ENCODE measurements at regions not wholly inside any gene's neighbourhood (a gene's known extent, or its start where the extent isn't known, plus 50 kb on each side); places are given as distances from the start of the nearest gene placed in this dataset.
"Not testable (repeated sequence)": the region's sequence is repeated elsewhere in the genome, so short reads cannot be mapped to it uniquely, and the experiment has no call there.

DNA sequence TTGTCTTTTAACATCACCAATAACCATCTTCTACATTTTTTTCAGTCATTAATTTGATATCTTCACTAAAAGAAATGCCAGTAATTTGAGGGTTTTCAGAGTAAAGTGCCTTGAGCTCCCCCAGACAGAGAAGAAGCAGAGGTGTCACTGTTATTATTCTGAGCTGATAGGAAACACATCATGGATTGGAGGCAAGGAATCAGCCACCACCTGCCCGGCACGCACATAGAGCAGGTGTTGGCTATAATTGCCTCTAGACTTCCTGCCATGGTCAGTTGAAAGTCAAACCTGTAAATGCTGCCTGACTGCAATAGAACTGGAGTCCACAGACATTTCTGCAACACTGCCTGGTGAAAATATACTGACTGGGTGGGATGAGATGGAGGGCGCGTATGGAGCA is 776.6 kb downstream of the UQCRFS1 start:
- Histone ChIP-seq H3K4me3 (no peak overlapping the region), H3K4me1 (replicated peaks; ENCODE audit: insufficient read depth) (no peaks in the 10 kb centered on the region), H3F3A (ENCODE audit: insufficient read depth, low read depth) (no peaks in the 10 kb centered on the region), H3K79me2 (ENCODE audit: low read depth) (no peaks in the 10 kb centered on the region), H3K9me2 (ENCODE audit: insufficient read depth) (no peaks in the 10 kb centered on the region), H3K27me3 (ENCODE audit: insufficient read depth, low read depth) (peaks cover 46% of the 10 kb centered on the region), H4K20me1 (ENCODE audit: insufficient read depth) (no peaks in the 10 kb centered on the region), H3K36me3 (ENCODE audit: low read depth) (no peaks in the 10 kb centered on the region), H3K4me2 (no peak overlapping the region), H3K9me3 (ENCODE audit: insufficient read depth, low read depth) (no peaks in the 10 kb centered on the region), H2AFZ (no peak overlapping the region), H3K27ac (no peak overlapping the region)
- TF ChIP-seq, protein P1, sequence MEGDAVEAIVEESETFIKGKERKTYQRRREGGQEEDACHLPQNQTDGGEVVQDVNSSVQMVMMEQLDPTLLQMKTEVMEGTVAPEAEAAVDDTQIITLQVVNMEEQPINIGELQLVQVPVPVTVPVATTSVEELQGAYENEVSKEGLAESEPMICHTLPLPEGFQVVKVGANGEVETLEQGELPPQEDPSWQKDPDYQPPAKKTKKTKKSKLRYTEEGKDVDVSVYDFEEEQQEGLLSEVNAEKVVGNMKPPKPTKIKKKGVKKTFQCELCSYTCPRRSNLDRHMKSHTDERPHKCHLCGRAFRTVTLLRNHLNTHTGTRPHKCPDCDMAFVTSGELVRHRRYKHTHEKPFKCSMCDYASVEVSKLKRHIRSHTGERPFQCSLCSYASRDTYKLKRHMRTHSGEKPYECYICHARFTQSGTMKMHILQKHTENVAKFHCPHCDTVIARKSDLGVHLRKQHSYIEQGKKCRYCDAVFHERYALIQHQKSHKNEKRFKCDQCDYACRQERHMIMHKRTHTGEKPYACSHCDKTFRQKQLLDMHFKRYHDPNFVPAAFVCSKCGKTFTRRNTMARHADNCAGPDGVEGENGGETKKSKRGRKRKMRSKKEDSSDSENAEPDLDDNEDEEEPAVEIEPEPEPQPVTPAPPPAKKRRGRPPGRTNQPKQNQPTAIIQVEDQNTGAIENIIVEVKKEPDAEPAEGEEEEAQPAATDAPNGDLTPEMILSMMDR (conservative IDR thresholded peaks at IDR 0.05), result no peak
- no peak for TF ChIP-seq EZH2 (IDR thresholded peaks at IDR 0.05; ENCODE audit: low read depth)
- intact Hi-C loops (cut with micrococcal nuclease; ENCODE audit: unreplicated experiment), result no loop called here
- BruUV-seq (replicated peaks), result no TSS peak
- DNase-seq, result no peak
- POLR2A ChIA-PET (ENCODE audit: unreplicated experiment), result no interaction called here
- CTCF ChIA-PET, result no interaction called here

DNA sequence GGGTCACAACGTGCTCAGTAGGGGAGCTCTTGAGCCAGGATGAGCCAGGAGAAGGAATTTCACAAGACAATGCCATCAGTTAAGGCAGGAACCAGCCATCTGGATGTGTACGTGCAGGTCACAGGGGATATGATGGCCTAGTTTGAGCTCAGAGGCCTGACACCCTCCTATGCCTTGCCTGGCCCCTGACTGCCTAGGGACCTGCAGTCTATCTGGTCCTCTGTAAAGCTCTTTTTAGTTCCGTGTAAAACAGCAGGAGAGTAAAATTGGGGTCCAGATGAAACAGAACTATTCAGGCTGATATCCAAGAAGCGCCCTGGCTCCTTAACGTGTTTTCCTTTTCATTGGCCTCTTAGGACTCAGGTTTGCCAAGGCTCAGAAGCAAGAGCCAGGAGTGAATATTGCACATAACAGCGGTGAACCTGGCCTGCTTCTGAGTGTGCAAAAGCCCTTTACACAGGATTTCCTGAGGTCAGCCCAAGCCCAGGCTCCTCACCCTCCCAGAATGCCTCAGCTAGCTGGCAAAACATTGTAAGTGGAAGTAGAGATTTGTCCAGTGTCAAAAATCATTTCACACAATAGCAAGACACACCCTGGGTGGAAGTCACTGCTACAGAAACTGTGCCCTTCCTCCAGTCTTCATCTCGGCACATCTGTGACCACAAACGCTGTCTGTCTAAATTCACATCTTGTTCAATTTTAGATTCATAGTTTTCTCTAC is 777.2 kb downstream of the UQCRFS1 start:
- intact Hi-C loops (cut with micrococcal nuclease; ENCODE audit: unreplicated experiment), result no loop called here
- no peak overlapping the region for H3K27ac ChIP-seq
- no peaks in the 10 kb centered on the region for H4K20me1 ChIP-seq (ENCODE audit: insufficient read depth)
- H3K9me2 ChIP-seq (ENCODE audit: insufficient read depth), result no peaks in the 10 kb centered on the region
- TF ChIP-seq, protein P1 (conservative IDR thresholded peaks at IDR 0.05), result no peak
- TF ChIP-seq EZH2 (IDR thresholded peaks at IDR 0.05; ENCODE audit: low read depth), result no peak
- no peak for DNase-seq
- no peaks in the 10 kb centered on the region for H3K9me3 ChIP-seq (ENCODE audit: insufficient read depth, low read depth)
- no peaks in the 10 kb centered on the region for H3K4me1 ChIP-seq (replicated peaks; ENCODE audit: insufficient read depth)
- no peaks in the 10 kb centered on the region for H3K36me3 ChIP-seq (ENCODE audit: low read depth)
- BruUV-seq (replicated peaks), result no TSS peak
- peaks cover 40% of the 10 kb centered on the region for H3K27me3 ChIP-seq (ENCODE audit: insufficient read depth, low read depth)
- CTCF ChIA-PET, result no interaction called here
- POLR2A ChIA-PET (ENCODE audit: unreplicated experiment), result no interaction called here
- no peaks in the 10 kb centered on the region for H3K79me2 ChIP-seq (ENCODE audit: low read depth)
- H3F3A ChIP-seq (ENCODE audit: insufficient read depth, low read depth), result no peaks in the 10 kb centered on the region
- H2AFZ ChIP-seq, result no peak overlapping the region
- no peak overlapping the region for H3K4me2 ChIP-seq
- no peak overlapping the region for H3K4me3 ChIP-seq

DNA sequence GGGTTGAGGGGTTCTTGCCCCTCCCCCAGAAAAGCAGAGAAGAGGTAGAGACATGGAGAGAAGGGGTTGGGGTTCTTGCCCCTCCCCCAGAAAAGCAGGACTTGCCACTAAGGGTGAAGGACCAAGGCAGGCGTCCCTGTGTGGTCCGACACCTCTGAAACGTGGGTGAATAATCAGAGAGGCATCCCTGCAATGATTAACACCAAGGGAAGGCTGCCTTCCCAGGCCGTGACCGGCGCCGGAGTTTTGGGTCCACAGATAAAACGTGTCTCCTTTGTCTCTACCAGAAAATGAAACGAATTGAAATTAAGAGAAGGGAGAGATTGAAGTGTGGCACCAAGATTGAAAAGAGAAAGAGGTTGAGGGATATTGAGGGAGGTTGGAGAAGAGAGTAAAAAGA is 778.2 kb downstream of the UQCRFS1 start:
- H3K4me2 ChIP-seq; H2AFZ ChIP-seq; POLR2A ChIA-PET (ENCODE audit: unreplicated experiment); H4K20me1 ChIP-seq (ENCODE audit: insufficient read depth); H3K27ac ChIP-seq; H3K9me2 ChIP-seq (ENCODE audit: insufficient read depth); H3F3A ChIP-seq (ENCODE audit: insufficient read depth, low read depth); BruUV-seq (replicated peaks); intact Hi-C loops (cut with micrococcal nuclease; ENCODE audit: unreplicated experiment); H3K4me1 ChIP-seq (replicated peaks; ENCODE audit: insufficient read depth); H3K4me3 ChIP-seq; H3K36me3 ChIP-seq (ENCODE audit: low read depth); H3K79me2 ChIP-seq (ENCODE audit: low read depth); CTCF ChIA-PET; H3K9me3 ChIP-seq (ENCODE audit: insufficient read depth, low read depth); DNase-seq: not testable (repeated sequence)
- peaks cover 40% of the 10 kb centered on the region for H3K27me3 ChIP-seq (ENCODE audit: insufficient read depth, low read depth)

DNA sequence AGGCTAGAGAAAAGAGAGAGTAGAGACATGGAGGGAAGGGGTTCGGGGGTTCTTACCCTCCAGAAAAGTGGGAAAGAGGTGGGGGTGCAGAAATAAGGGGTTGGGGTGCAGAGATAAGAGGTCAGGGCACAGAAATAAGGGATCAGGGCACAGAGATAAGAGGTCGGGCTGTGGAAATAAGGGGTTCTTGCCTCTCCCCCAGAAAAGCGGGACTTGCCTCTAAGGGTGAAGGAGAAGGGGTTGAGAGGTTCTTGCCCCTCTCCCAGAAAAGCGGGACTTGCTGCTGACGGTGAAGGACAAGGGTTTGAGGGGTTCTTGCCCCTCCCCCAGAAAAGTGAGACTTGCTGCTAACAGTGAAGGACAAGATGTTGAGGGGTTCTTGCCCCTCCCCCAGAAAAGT is 778.6 kb downstream of the UQCRFS1 start:
- H3K4me1 ChIP-seq (replicated peaks; ENCODE audit: insufficient read depth); H2AFZ ChIP-seq; H4K20me1 ChIP-seq (ENCODE audit: insufficient read depth); H3F3A ChIP-seq (ENCODE audit: insufficient read depth, low read depth); intact Hi-C loops (cut with micrococcal nuclease; ENCODE audit: unreplicated experiment); H3K79me2 ChIP-seq (ENCODE audit: low read depth); H3K4me2 ChIP-seq; H3K36me3 ChIP-seq (ENCODE audit: low read depth); DNase-seq; H3K9me2 ChIP-seq (ENCODE audit: insufficient read depth); H3K9me3 ChIP-seq (ENCODE audit: insufficient read depth, low read depth); H3K4me3 ChIP-seq; POLR2A ChIA-PET (ENCODE audit: unreplicated experiment); H3K27ac ChIP-seq; CTCF ChIA-PET; BruUV-seq (replicated peaks): not testable (repeated sequence)
- peaks cover 40% of the 10 kb centered on the region for H3K27me3 ChIP-seq (ENCODE audit: insufficient read depth, low read depth)

DNA sequence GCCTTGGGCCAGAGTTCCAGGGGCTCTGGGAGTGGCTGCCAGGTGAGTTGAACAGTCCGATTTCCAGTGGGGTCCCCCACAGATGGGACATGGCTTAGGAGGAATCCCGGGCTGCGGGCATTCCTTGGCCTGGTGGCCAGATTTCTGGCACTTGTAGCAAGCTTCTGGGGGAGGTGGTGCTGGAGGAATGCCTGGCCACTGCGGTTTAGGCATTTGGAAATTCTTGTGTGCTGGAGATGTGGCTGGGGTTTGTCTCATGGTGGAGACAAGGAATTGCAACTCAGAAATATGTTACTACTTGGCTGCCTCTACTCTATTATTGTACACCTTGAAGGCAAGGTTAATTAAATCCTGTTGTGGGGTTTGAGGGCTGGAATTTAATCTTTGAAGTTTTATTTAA is 779.8 kb downstream of the UQCRFS1 start:
- H3K9me2 ChIP-seq (ENCODE audit: insufficient read depth); H3K27ac ChIP-seq; H3F3A ChIP-seq (ENCODE audit: insufficient read depth, low read depth); BruUV-seq (replicated peaks); H4K20me1 ChIP-seq (ENCODE audit: insufficient read depth); H3K79me2 ChIP-seq (ENCODE audit: low read depth); H3K4me2 ChIP-seq; H3K36me3 ChIP-seq (ENCODE audit: low read depth); H3K4me1 ChIP-seq (replicated peaks; ENCODE audit: insufficient read depth); CTCF ChIA-PET; H3K9me3 ChIP-seq (ENCODE audit: insufficient read depth, low read depth); POLR2A ChIA-PET (ENCODE audit: unreplicated experiment); H2AFZ ChIP-seq; intact Hi-C loops (cut with micrococcal nuclease; ENCODE audit: unreplicated experiment); DNase-seq; H3K4me3 ChIP-seq: not testable (repeated sequence)
- peaks cover 38% of the 10 kb centered on the region for H3K27me3 ChIP-seq (ENCODE audit: insufficient read depth, low read depth)

All from PC-9 (cell line).